Hepatocyte (in vitro differentiated cells): ENCODE measurements at regions not wholly inside any gene's neighbourhood (a gene's known extent, or its start where the extent isn't known, plus 50 kb on each side); places are given as distances from the start of the nearest gene placed in this dataset.

Experiments used
- CTCF ChIP-seq: fragments of 200-600 bp; sonication (generic); IDR thresholded peaks from 2 replicates; pipeline ENCODE4 v1.5.1; 2016; ENCODE audit warnings: antibody characterized with exemption, mild to moderate bottlenecking; ENCODE audit not compliant: poor library complexity
- EZH2 ChIP-seq: fragments of 200-600 bp; sonication (generic); IDR thresholded peaks from 2 replicates; pipeline ENCODE4 v1.6.1; 2016; ENCODE audit warnings: antibody characterized with exemption, mild to moderate bottlenecking, borderline replicate concordance

GRCh38 chrX:114251575-114251974 is 332.3 kb upstream of the HTR2C start:
- no peak for TF ChIP-seq CTCF
- no peak for TF ChIP-seq EZH2
